ENCODE measurements at regions not wholly inside any gene's neighbourhood (a gene's known extent, or its start where the extent isn't known, plus 50 kb on each side); places are given as distances from the start of the nearest gene placed in this dataset.

DNA sequence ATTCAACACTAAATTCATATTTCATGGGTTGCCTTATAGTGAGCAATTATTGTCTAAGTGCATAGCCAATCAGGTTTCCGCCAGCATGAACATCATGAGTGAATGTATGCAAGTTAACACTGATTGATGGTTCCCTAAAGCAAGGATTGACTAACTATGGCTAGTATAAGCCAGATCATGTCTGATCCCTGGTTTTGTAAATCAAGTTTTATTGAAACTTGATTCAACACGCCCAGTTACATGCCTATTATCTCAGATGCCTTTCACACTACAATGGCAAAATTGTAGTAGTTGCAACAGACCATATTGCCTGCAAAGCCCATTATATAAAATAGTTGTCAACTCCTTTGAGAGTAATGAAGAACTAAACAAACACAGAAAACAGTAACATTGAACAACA, 1127.4 kb downstream of the NCAM2 start:
- no peak for TF ChIP-seq POLR2A (IDR thresholded peaks at IDR 0.05; ENCODE audit: low read length)
- no peak for TF ChIP-seq GATA1 (IDR thresholded peaks at IDR 0.05; ENCODE audit: low read depth, low read length)
